LNCaP clone FGC (cell line): ENCODE measurements at regions not wholly inside any gene's neighbourhood (a gene's known extent, or its start where the extent isn't known, plus 50 kb on each side); places are given as distances from the start of the nearest gene placed in this dataset.

Source experiments
- DNase-seq: peaks from one replicate; pipeline ENCODE4 v3.0.0-alpha.2; 2011; ENCODE audit warnings: low read depth
- H3K4me3 ChIP-seq: 2 replicates; pipeline ENCODE4 v1.5.1; 2011; ENCODE audit warnings: mild to moderate bottlenecking, low read depth, low read length, control low read depth
- CTCF ChIP-seq: IDR thresholded peaks from 2 replicates; pipeline ENCODE4 v1.5.1; 2012; ENCODE audit warnings: mild to moderate bottlenecking; ENCODE audit not compliant: control insufficient read depth, insufficient read depth; ENCODE audit errors: extremely low read depth

- TF ChIP-seq CTCF = no peak
- no peak overlapping the region for H3K4me3 ChIP-seq
- no peak for DNase-seq
These were observed 301.4 kb upstream of the IRAK1BP1 start for GRCh38 chr6:78565997-78566396.

- no peak for DNase-seq
- H3K4me3 ChIP-seq = no peak overlapping the region
- no peak for TF ChIP-seq CTCF
These were observed 297.3 kb upstream of the IRAK1BP1 start for GRCh38 chr6:78570044-78570443.

- H3K4me3 ChIP-seq = no peak overlapping the region
- DNase-seq = no peak
- TF ChIP-seq CTCF = no peak
These were observed 289.8 kb upstream of the IRAK1BP1 start for GRCh38 chr6:78577585-78577984.

GRCh38 chr6:78578430-78578829 lies 288.9 kb upstream of the IRAK1BP1 start:
- DNase-seq = no peak
- no peak overlapping the region for H3K4me3 ChIP-seq
- TF ChIP-seq CTCF = no peak

- H3K4me3 ChIP-seq = no peak overlapping the region
- DNase-seq = no peak
- TF ChIP-seq CTCF = no peak
These were observed 286.4 kb upstream of the IRAK1BP1 start for GRCh38 chr6:78580923-78581322.

- DNase-seq = no peak
- TF ChIP-seq CTCF = no peak
- no peak overlapping the region for H3K4me3 ChIP-seq
These were observed 284.3 kb upstream of the IRAK1BP1 start for GRCh38 chr6:78583079-78583478.

GRCh38 chr6:78589436-78589835 lies 277.9 kb upstream of the IRAK1BP1 start:
- no peak for DNase-seq
- TF ChIP-seq CTCF = no peak
- H3K4me3 ChIP-seq = no peak overlapping the region
